Gastrocnemius medialis (tissue), 4 donors: ENCODE measurements at regions not wholly inside any gene's neighbourhood (a gene's known extent, or its start where the extent isn't known, plus 50 kb on each side); places are given as distances from the start of the nearest gene placed in this dataset.

Experiments used
- POLR2A ChIP-seq, 2 donors: fragments of 450-650 bp; IDR thresholded peaks; one replicate each; pipeline ENCODE4 v1.6.1; 2017; ENCODE audit warnings: antibody characterized with exemption in 2 of 2, mild to moderate bottlenecking in 2 of 2, moderate library complexity in 2 of 2
- TF ChIP-seq, protein P1 (sequence below), 5 experiments: fragments of 450-650 bp in 3 of 5; fragments of 200-600 bp in 2 of 5; sonication (generic) in 2 of 5; IDR thresholded peaks in 4 of 5; conservative IDR thresholded peaks in 1 of 5; 1 replicate in 4 of 5; 2 replicates in 1 of 5; pipeline ENCODE4 v1.5.1; 2016 to 2019; ENCODE audit warnings: antibody characterized with exemption in 5 of 5, mild to moderate bottlenecking in 3 of 5, moderate library complexity in 3 of 5

DNA sequence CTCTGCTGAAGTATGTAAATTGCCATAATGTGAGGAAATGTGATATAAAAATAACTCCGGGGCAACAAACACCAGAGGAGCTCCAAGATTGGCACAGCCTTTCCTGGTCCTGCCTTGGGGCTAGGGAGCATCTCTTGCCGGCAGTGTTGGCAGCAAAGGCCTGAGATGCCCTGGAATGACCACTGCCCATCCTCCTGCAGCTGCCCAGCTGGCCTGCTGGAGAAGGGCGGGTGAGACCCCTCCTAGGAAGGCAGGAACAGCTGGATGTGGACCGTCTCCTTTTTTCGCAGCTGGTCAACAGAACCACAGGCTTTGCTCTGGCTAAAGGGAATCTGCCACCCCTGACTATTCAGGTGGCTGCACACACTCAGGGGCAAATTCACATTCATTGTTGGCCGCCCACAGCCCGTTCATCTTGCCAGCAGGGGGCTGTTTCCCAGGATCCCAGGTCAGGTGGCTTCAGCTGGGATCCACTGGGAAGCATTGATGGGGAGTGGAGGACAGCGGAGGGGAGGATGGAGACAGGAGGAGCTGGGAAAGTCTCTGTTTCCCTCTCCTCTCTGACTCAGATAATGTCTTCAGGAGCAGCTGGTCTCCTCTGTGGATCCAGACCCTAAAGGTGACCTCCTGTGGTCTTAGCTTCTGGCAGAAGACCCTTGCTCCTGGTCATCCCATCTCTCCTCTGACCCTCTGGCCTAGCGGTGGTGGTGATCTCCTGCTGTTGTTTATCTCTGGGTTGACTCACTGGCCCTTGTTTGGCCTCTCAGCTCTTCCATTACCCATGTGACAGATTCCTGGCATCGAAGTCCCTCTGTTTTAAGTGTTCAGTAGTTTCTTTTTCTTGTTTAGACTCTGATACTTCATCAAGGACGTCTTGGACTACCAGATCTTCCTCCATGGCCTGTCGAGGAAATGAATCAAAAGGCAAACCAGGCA, 336.7 kb downstream of the DHX35 start:
- TF ChIP-seq, protein P1, sequence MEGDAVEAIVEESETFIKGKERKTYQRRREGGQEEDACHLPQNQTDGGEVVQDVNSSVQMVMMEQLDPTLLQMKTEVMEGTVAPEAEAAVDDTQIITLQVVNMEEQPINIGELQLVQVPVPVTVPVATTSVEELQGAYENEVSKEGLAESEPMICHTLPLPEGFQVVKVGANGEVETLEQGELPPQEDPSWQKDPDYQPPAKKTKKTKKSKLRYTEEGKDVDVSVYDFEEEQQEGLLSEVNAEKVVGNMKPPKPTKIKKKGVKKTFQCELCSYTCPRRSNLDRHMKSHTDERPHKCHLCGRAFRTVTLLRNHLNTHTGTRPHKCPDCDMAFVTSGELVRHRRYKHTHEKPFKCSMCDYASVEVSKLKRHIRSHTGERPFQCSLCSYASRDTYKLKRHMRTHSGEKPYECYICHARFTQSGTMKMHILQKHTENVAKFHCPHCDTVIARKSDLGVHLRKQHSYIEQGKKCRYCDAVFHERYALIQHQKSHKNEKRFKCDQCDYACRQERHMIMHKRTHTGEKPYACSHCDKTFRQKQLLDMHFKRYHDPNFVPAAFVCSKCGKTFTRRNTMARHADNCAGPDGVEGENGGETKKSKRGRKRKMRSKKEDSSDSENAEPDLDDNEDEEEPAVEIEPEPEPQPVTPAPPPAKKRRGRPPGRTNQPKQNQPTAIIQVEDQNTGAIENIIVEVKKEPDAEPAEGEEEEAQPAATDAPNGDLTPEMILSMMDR (IDR thresholded peaks at IDR 0.05 in 4 of 5, conservative IDR thresholded peaks at IDR 0.05 in 1 of 5): no peak
- TF ChIP-seq POLR2A (IDR thresholded peaks at IDR 0.05): no peak
